Ishikawa (cell line): ENCODE measurements at regions not wholly inside any gene's neighbourhood (a gene's known extent, or its start where the extent isn't known, plus 50 kb on each side); places are given as distances from the start of the nearest gene placed in this dataset.

Experiments
- EGR1 ChIP-seq: IDR thresholded peaks from 2 replicates; pipeline ENCODE4 v1.6.1; 2012
- EP300 ChIP-seq: IDR thresholded peaks from 2 replicates; pipeline ENCODE4 v1.6.1; 2012; ENCODE audit warnings: borderline replicate concordance
- REST ChIP-seq: IDR thresholded peaks from 2 replicates; pipeline ENCODE4 v1.6.1; 2012; ENCODE audit warnings: low read depth, mild to moderate bottlenecking
- TAF1 ChIP-seq: IDR thresholded peaks from 2 replicates; pipeline ENCODE4 v1.6.1; 2012; ENCODE audit warnings: low read depth, mild to moderate bottlenecking
- TCF12 ChIP-seq: IDR thresholded peaks from 2 replicates; pipeline ENCODE4 v1.6.1; 2012; ENCODE audit warnings: low read depth

DNA sequence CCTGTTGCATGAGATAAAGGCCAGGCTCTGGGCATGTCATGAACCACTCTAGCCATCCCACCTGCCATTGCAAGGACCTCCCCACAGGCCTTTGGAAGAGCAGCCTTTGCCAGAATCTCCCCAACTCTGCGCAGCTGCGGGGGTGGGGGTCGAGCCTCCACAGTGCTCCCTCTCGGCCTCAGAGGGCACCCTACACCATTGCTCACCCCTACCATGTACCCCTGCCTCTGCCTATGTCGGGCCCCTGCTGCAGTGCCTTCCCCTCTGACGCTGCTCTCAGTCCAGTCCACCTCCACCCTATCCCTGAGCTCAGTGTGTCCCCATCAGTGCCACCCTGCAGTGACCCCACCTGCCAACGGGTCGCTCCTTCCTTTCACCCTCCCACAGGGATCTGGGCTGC lies 679.7 kb upstream of the RAB6C start:
- no peak for TF ChIP-seq EGR1
- TF ChIP-seq REST, result no peak
- TF ChIP-seq TAF1, result no peak
- no peak for TF ChIP-seq TCF12
- no peak for TF ChIP-seq EP300
